Smooth muscle cell (in vitro differentiated cells): ENCODE measurements at regions not wholly inside any gene's neighbourhood (a gene's known extent, or its start where the extent isn't known, plus 50 kb on each side); places are given as distances from the start of the nearest gene placed in this dataset.
A peak's percentile ranks its signal among the peaks of the same experiment; 100 is the strongest.

Experiments used
- DNase-seq: peaks from one replicate; lab custom pipeline; 2025; ENCODE audit not compliant: unreplicated experiment; lab: John Stamatoyannopoulos, UW
- H2AFZ ChIP-seq: fragments of 200-600 bp; sonication (generic); 2 replicates; pipeline ENCODE4 v1.6.0; 2016; ENCODE audit warnings: antibody characterized with exemption, low read depth, mild to moderate bottlenecking
- H3F3A ChIP-seq: fragments of 200-600 bp; sonication (generic); 2 replicates; pipeline ENCODE4 v1.6.0; 2017; ENCODE audit warnings: antibody characterized with exemption, low read depth
- H3K27ac ChIP-seq: fragments of 200-600 bp; sonication (generic); 2 replicates; pipeline ENCODE4 v1.5.1; 2016; ENCODE audit warnings: low read depth, mild to moderate bottlenecking
- H3K27me3 ChIP-seq: fragments of 200-600 bp; sonication (generic); 2 replicates; pipeline ENCODE4 v1.6.1; 2016; ENCODE audit warnings: low read depth, mild to moderate bottlenecking
- H3K36me3 ChIP-seq: fragments of 200-600 bp; sonication (generic); 2 replicates; pipeline ENCODE4 v1.5.1; 2016; ENCODE audit warnings: low read depth
- H3K4me1 ChIP-seq: fragments of 200-600 bp; sonication (generic); 2 replicates; pipeline ENCODE4 v1.5.1; 2016; ENCODE audit warnings: low read depth
- H3K4me2 ChIP-seq: fragments of 200-600 bp; sonication (generic); 2 replicates; pipeline ENCODE4 v1.6.0; 2016; ENCODE audit warnings: mild to moderate bottlenecking
- H3K4me3 ChIP-seq: fragments of 200-600 bp; sonication (generic); 2 replicates; pipeline ENCODE4 v1.5.1; 2016; ENCODE audit warnings: mild to moderate bottlenecking
- H3K79me2 ChIP-seq: fragments of 200-600 bp; sonication (generic); 2 replicates; pipeline ENCODE4 v1.6.0; 2016; ENCODE audit warnings: low read depth, mild to moderate bottlenecking
- H3K9ac ChIP-seq: fragments of 200-600 bp; sonication (generic); 2 replicates; pipeline ENCODE4 v1.6.0; 2016; ENCODE audit warnings: low read depth
- H3K9me3 ChIP-seq: fragments of 200-600 bp; sonication (generic); replicated peaks from 2 replicates; pipeline ENCODE4 v1.5.1; 2016; ENCODE audit warnings: low read depth
- H4K20me1 ChIP-seq: fragments of 200-600 bp; sonication (generic); 2 replicates; pipeline ENCODE4 v1.6.0; 2016; ENCODE audit warnings: low read depth
- CTCF ChIP-seq: fragments of 200-600 bp; sonication (generic); IDR thresholded peaks from 2 replicates; pipeline ENCODE4 v1.5.1; 2017; ENCODE audit warnings: borderline replicate concordance, mild to moderate bottlenecking, antibody characterized with exemption; ENCODE audit not compliant: insufficient read depth, poor library complexity, severe bottlenecking
- WGBS: methylation state at CpG from one replicate; pipeline ENCODE4 v1.1.7; 2016; ENCODE audit warnings: low lambda C conversion rate; 5-methylcytosine and 5-hydroxymethylcytosine counted together

- H3K27ac ChIP-seq, result no peak overlapping the region
- DNase-seq, result no peak
Observed at GRCh38 chr1:170273291-170274130, 127.8 kb downstream of the NTMT2 start.

GRCh38 chr1:170274131-170274501 lies 128.4 kb downstream of the NTMT2 start:
- DNase-seq, result no peak
- Histone ChIP-seq H3K9me3 (no peaks in the 10 kb centered on the region), H3K9ac (no peak overlapping the region), H3K27ac (no peak overlapping the region), H3K36me3 (no peaks in the 10 kb centered on the region), H3K4me2 (no peak overlapping the region), H3K4me3 (no peak overlapping the region), H3F3A (no peaks in the 10 kb centered on the region), H2AFZ (peak overlapping the region; percentile 26), H3K4me1 (no peaks in the 10 kb centered on the region), H3K79me2 (no peaks in the 10 kb centered on the region), H4K20me1 (no peaks in the 10 kb centered on the region), H3K27me3 (no peaks in the 10 kb centered on the region)
- 57% methylated on average over 5 of the region's 5 CpGs for WGBS
- TF ChIP-seq CTCF, result no peak

More at GRCh38 chr1:170273291-170274130, 127.8 kb downstream of the NTMT2 start:
- no peaks in the 10 kb centered on the region for H3F3A ChIP-seq
- H3K9ac ChIP-seq, result no peak overlapping the region
- H3K79me2 ChIP-seq, result no peaks in the 10 kb centered on the region
- no peaks in the 10 kb centered on the region for H3K4me1 ChIP-seq
- 88% methylated on average over 6 of the region's 6 CpGs for WGBS
- no peak overlapping the region for H3K4me2 ChIP-seq
- no peaks in the 10 kb centered on the region for H4K20me1 ChIP-seq
- H3K27me3 ChIP-seq, result no peaks in the 10 kb centered on the region
- peak overlapping the region; percentile 26 for H2AFZ ChIP-seq
- no peak overlapping the region for H3K4me3 ChIP-seq
- no peak for TF ChIP-seq CTCF
- H3K9me3 ChIP-seq, result no peaks in the 10 kb centered on the region
- H3K36me3 ChIP-seq, result no peaks in the 10 kb centered on the region

GRCh38 chr1:170277985-170278384 lies 132.2 kb downstream of the NTMT2 start:
- H3K27me3 ChIP-seq, result no peaks in the 10 kb centered on the region
- no peak overlapping the region for H3K9ac ChIP-seq
- no peak overlapping the region for H3K4me3 ChIP-seq
- no peak overlapping the region for H3K4me2 ChIP-seq
- no peak for DNase-seq
- H3K4me1 ChIP-seq, result no peaks in the 10 kb centered on the region
- no peaks in the 10 kb centered on the region for H3K36me3 ChIP-seq
- H2AFZ ChIP-seq, result no peak overlapping the region
- no peaks in the 10 kb centered on the region for H3F3A ChIP-seq
- H3K9me3 ChIP-seq, result no peaks in the 10 kb centered on the region
- no peak for TF ChIP-seq CTCF
- H3K27ac ChIP-seq, result no peak overlapping the region
- H4K20me1 ChIP-seq, result no peaks in the 10 kb centered on the region
- WGBS, result 84% methylated on average over 2 of the region's 2 CpGs
- H3K79me2 ChIP-seq, result no peaks in the 10 kb centered on the region

GRCh38 chr1:170284016-170284415 lies 138.3 kb downstream of the NTMT2 start:
- no peak overlapping the region for H3K9ac ChIP-seq
- no peak for TF ChIP-seq CTCF
- DNase-seq, result no peak
- no peak overlapping the region for H3K4me3 ChIP-seq
- H3K27me3 ChIP-seq, result no peaks in the 10 kb centered on the region
- H3K27ac ChIP-seq, result no peak overlapping the region
- peak overlapping the region; percentile 21 for H2AFZ ChIP-seq
- H3K9me3 ChIP-seq, result no peaks in the 10 kb centered on the region
- no peaks in the 10 kb centered on the region for H3F3A ChIP-seq
- no peaks in the 10 kb centered on the region for H3K36me3 ChIP-seq
- H3K4me2 ChIP-seq, result no peak overlapping the region
- no peaks in the 10 kb centered on the region for H3K4me1 ChIP-seq
- 70% methylated on average over 3 of the region's 3 CpGs for WGBS
- H3K79me2 ChIP-seq, result no peaks in the 10 kb centered on the region
- no peaks in the 10 kb centered on the region for H4K20me1 ChIP-seq
